ENCODE measurements at regions not wholly inside any gene's neighbourhood (a gene's known extent, or its start where the extent isn't known, plus 50 kb on each side); places are given as distances from the start of the nearest gene placed in this dataset.

GRCh38 chr10:88089498-88089897 is 226.1 kb downstream of the PTEN start:
- FAIRE-seq (no peak), DNase-seq (ENCODE audit: low read depth in 1 of 2, low spot score in 2 of 2) (no peak)
- Histone ChIP-seq H3K23me2 (ENCODE audit: low read depth, low read length) (no peaks in the 10 kb centered on the region), H3K4ac (replicated peaks; ENCODE audit: insufficient read length, low read depth, low read length) (no peak overlapping the region), H2BK5ac (ENCODE audit: low read depth, low read length) (0 out of 2 replicates have a peak overlapping the region, but pooled peaks have one; percentile 9), H3K79me2 (ENCODE audit: control insufficient read depth in 1 of 2, insufficient read depth in 2 of 2, low read length in 2 of 2) (no peaks in the 10 kb centered on the region), H2BK120ac (replicated peaks; ENCODE audit: low read depth, low read length) (no peak overlapping the region), H3K4me2 (ENCODE audit: insufficient read depth in 1 of 2, low read depth in 2 of 2, low read length in 2 of 2) (no peak overlapping the region), H4K20me1 (replicated peaks in 1 of 2; ENCODE audit: control insufficient read depth in 1 of 2, insufficient read depth in 2 of 2, low read length in 2 of 2) (no peaks in the 10 kb centered on the region), H3K56ac (replicated peaks; ENCODE audit: insufficient read length, low read depth, low read length) (no peak overlapping the region), H3K9ac (replicated peaks in 1 of 4; ENCODE audit: extremely low read depth in 1 of 4, low read depth in 3 of 4, low read length in 3 of 4) (no peak overlapping the region), H3K36me3 (ENCODE audit: control insufficient read depth in 2 of 4, insufficient read depth in 4 of 4, low read length in 3 of 4) (no peaks in the 10 kb centered on the region), H2AFZ (ENCODE audit: low read length) (no peak overlapping the region), H3K4me1 (replicated peaks in 1 of 4; ENCODE audit: control insufficient read depth in 3 of 4, insufficient read depth in 4 of 4, low read length in 3 of 4) (no peaks in the 10 kb centered on the region), H3K23ac (ENCODE audit: insufficient read length) (no peak overlapping the region), H3K79me1 (ENCODE audit: low read depth, low read length) (no peaks in the 10 kb centered on the region), H4K8ac (ENCODE audit: extremely low read depth, insufficient read depth, low read length) (no peak overlapping the region), H2AK5ac (ENCODE audit: low read depth, low read length) (no peak overlapping the region), H3K9me3 (ENCODE audit: insufficient read depth in 2 of 2, low read depth in 1 of 2, low read length in 1 of 2) (no peaks in the 10 kb centered on the region), H2BK15ac (ENCODE audit: low read length) (no peak overlapping the region), H3K27ac (ENCODE audit: low read depth, low read length) (no peak overlapping the region), H4K5ac (ENCODE audit: insufficient read length, low read depth, low read length) (no peak overlapping the region), H2BK12ac (ENCODE audit: low read depth, low read length) (no peak overlapping the region), H3K14ac (ENCODE audit: insufficient read length) (no peak overlapping the region), H3K27me3 (replicated peaks in 1 of 4; ENCODE audit: control insufficient read depth in 3 of 4, extremely low read depth in 1 of 4, insufficient read depth in 3 of 4, low read length in 3 of 4) (no peaks in the 10 kb centered on the region), H2BK20ac (ENCODE audit: low read length) (no peak overlapping the region), H4K91ac (replicated peaks; ENCODE audit: insufficient read length, low read length) (no peak overlapping the region), H3K18ac (ENCODE audit: extremely low read depth, low read length) (no peak overlapping the region), H3K4me3 (ENCODE audit: extremely low read depth in 1 of 4, insufficient read depth in 2 of 4, low read depth in 3 of 4, low read length in 4 of 4) (no peak overlapping the region)
- no peak for TF ChIP-seq CTCF (IDR thresholded peaks at IDR 0.05; ENCODE audit: control extremely low read depth in 1 of 3, insufficient read depth in 1 of 3, low read depth in 1 of 3, low read length in 3 of 3)
- TF ChIP-seq SIN3A (conservative IDR thresholded peaks at IDR 0.05 in 1 of 2, IDR thresholded peaks at IDR 0.05 in 1 of 2; ENCODE audit: low read depth in 1 of 2, low read length in 2 of 2): no peak
- no peak for TF ChIP-seq BACH1 (IDR thresholded peaks at IDR 0.05; ENCODE audit: low read length)
- no peak for TF ChIP-seq PHF8 (conservative IDR thresholded peaks at IDR 0.05; ENCODE audit: low read depth, low read length)
- TF ChIP-seq TAF7 (optimal IDR thresholded peaks at IDR 0.05; ENCODE audit: borderline replicate concordance, low read depth, low read length): no peak
- TF ChIP-seq HDAC2 (IDR thresholded peaks at IDR 0.05; ENCODE audit: borderline replicate concordance in 1 of 2, low read depth in 2 of 2, low read length in 2 of 2): no peak
- TF ChIP-seq CHD2 (IDR thresholded peaks at IDR 0.05; ENCODE audit: low read length): no peak
- TF ChIP-seq EGR1 (IDR thresholded peaks at IDR 0.05; ENCODE audit: borderline replicate concordance, low read depth, low read length): no peak
- TF ChIP-seq KDM1A (IDR thresholded peaks at IDR 0.05; ENCODE audit: borderline replicate concordance, low read length): no peak
- ChIA-PET CTCF (ENCODE audit: partially characterized antibody) (no interaction called here), POLR2A (ENCODE audit: partially characterized antibody) (interaction anchor here (0.9 kb wide), 1 partner anchor 227 kb away, joined by 3 read pairs; no protein-coding TSS in a partner anchor)

All from H1 (cell line).